ENCODE measurements at regions not wholly inside any gene's neighbourhood (a gene's known extent, or its start where the extent isn't known, plus 50 kb on each side); places are given as distances from the start of the nearest gene placed in this dataset.

DNA sequence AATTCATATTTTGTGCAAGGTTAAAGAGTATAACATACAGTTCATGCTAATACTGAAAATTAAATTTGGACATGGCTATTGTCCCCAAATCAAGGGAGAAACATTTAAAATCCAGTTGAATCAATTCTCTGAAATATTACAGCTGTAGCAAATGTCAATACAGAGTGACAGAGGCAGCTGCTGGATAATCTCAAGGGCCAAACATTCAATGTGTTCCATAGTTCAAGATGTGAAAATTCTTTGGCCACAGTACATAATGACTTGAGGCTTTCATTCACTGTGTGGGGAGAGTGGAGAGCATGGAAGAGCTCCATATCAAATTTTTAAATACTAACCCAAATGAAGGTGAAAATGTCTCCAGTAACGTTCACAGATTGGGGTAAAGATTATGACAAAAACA lies 1192.8 kb upstream of the CADM2 start:
- DNase-seq = no peak

GRCh38 chr3:83769791-83770663 lies 1188.8 kb upstream of the CADM2 start:
- no peak for DNase-seq

GRCh38 chr3:83770664-83771402 lies 1188.0 kb upstream of the CADM2 start:
- no peak for DNase-seq

DNA sequence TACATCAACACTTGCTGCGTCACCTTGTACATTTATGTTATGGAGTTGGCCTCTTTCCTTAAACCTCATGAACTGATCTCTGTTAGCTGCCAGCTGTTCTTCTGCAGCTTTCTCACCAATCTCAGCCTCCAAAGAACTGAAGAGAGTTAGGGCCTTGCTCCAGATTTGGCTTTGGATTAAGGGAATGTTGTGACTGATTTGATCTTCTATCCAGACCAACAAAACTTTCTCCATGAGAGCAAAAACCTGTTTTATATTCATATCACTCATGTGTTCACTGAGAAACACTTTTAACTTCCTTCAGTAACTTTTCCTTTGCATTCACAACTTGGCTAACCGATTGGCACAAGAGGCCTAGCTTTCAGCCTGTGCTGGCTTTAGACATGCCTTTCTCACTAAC lies 1156.0 kb upstream of the CADM2 start:
- DNase-seq = no peak

- DNase-seq = no peak
Observed at GRCh38 chr3:83807511-83807910, 1151.3 kb upstream of the CADM2 start.

DNA sequence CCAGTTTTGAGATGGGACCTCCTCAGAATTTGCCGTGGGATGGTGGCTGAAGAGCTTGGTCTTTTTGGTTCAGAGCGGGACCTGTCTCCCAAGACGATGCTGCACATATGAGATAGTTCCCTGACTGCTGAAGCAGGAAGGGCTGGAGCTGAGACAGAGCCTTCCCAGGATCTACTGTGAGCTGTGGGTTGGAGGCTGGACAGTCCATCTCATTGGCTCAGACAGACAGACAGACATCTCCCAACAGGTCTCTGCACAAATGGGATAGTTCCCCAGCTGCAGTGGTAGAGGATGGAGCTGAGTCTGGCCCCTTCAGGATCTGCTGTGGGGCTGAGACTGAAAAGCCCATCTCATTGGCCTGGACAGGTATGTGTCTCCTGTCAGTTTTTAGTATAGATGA lies 1145.6 kb upstream of the CADM2 start:
- no peak for DNase-seq

DNA sequence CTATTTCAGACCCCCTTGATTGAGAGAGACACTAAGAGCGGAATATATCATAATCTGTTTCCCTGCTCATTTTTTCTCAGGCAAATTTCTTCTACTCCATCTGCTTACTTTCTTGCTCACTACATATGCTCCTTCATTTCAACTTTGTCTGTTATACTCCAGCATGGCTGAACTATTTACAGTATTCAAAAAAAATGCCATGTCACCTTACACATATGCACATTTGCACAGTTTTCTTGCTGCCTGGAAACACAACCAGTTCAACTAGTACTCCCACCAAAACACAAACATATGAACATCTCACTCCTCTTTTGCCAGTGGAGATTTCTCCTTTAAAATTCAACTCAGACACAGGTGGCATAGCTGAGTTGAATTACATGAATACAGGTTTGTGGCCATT lies 1142.1 kb upstream of the CADM2 start:
- DNase-seq = no peak

DNA sequence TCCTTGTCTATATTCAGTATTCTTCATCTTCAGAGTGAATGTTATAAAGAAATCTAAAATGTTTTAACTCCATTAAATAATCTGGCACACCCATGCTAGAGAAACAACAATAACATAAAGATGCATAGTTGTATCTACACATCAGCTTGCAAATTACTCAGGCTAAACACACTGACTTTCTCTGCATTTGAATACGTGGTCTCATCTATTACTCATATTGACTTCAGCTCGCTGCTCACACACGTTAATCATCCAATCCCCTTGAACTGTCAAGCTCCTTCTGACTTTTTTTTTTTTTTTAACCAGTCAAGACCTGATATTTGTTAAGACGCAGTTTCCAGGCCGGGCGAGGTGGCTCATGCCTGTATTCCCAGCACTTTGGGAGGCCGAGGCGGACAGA lies 1137.3 kb upstream of the CADM2 start:
- DNase-seq = no peak

DNA sequence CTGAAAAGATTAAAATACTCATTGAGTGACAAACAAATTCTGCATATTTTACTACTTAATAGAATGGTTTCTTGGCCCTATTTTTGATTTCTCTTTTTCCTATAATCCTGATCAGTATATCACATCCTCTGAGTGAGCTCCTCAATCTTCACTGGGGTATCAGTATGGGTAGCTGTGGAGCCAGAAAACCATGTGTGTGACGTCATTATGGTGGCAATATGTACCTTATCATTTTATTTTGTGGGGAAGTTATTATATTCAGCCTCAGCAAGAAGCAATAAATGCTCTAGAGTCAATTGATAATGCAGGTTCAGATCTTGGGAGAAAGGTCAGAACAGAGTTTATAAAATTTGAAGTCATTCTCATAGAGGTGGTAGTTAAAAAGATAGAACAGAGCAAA lies 1135.7 kb upstream of the CADM2 start:
- DNase-seq = no peak

GRCh38 chr3:83835040-83835439 lies 1123.7 kb upstream of the CADM2 start:
- DNase-seq = no peak

GRCh38 chr3:83842511-83842910 lies 1116.3 kb upstream of the CADM2 start:
- no peak for DNase-seq

GRCh38 chr3:83843716-83844115 lies 1115.1 kb upstream of the CADM2 start:
- no peak for DNase-seq

DNA sequence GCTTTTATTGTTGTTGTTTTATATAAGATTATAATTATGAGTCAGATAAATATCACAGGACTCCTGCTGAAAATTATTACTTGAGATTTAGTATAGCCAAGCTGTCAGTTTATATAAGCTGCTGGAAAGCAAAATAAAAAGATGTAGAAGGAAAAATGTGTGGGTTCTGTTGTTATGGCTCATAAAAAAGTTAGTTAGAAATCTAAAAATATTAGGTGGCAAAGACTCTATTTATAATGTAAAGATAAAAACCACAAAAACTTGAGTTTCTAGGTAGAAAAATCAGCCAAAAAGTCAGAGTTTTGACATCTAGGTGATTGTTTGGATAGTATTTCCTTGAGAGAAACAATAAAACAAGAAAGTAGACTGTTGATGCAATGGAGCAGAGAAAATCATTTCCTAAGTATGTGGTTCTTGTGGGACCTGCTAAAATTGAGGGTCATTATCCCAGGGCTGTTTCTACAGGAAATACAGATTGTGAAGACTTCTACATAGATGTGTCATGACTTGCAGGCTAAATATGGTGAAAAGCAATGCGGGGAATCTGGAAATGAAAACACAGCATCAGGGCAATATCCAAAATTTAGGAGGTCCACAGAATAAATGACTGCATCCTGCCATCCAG lies 1109.6 kb upstream of the CADM2 start:
- no peak for DNase-seq

DNA sequence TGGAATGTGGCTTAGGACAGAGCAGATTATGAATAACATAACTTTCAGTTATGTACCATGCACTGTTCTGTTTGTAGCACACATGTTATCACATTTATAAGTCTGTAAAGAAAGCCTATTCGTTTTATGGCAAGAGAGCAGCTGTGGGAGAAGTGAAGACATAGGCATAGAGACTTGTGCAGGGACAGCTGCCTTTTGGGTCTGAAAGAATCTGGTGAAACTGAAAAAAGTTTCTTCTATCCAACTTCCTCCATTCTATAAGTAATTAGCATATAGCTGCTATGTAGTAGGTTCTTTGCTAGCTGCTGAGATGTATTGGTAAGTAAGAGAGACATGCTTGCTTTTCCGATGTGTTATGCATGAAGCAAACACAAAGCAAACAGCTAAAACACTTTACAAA lies 1095.4 kb upstream of the CADM2 start:
- no peak for DNase-seq

DNA sequence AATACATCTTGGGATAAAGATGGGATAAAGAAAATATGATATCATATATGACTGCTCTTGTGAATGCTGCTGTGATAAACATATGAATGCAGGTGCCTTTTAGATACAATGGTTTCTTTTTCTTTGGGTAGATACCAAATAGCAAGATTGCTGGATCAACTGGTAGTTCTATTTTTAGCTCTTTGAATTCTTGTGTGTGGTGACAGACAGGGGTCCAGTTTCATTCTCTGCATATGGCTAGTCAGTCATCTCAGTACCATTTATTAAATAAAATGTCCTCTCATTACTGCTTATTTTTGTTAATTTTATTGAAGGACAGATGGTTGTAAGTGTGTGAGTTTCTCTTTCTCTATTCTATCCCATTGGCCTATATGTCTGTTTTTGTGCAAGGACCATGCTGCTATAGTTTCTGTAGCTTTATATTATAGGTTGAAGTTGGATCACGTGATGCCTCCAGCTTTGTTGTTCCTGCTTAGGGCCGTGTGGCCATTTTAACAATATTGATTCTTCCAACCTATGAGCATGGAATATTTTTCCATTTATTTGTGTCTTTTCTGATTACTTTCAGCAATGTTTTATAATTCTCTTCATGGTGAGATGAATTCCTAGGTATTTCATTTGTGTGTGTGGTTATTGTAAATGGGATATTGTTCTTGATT lies 1089.8 kb upstream of the CADM2 start:
- no peak for DNase-seq

DNA sequence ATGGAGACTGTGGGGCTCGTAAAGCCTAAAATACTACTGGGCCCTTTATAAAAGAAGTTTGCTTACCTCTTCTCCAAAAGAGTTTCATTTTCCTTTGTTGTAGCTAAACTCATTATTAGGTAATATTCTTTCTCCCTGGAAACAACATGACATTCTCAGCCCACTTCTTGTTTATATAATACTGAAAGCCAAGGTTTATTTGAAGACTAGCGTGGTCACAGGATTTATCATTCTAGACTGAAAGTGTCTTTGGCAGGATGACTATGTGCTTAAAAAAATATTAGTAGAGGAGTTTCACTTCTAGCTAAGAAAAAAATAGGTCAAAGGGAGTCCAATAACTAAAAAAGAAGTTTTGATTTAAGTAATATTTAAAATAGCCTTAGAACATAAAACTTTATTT lies 1085.2 kb upstream of the CADM2 start:
- DNase-seq = no peak

- no peak for DNase-seq
Observed at GRCh38 chr3:83877910-83878309, 1080.9 kb upstream of the CADM2 start.

DNA sequence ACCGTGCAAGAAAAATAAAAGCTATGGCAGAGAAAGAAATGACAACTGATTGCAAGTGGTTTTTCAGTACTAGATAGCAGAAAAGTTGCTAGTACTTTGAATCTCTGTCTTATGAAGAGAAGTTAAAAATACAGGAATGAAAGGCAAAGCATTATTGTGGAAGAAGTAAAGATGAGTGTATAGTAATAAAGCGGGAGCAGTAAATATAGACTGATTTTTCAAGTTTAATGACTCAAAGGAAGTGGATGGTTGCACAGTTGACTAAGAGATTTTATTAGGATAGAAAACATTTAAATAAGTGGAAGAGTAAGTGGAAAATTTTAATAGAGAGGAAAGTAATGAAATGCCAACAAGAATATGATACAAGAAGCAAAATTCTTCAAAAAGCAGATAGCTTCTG lies 1076.1 kb upstream of the CADM2 start:
- DNase-seq = no peak

- no peak for DNase-seq
Observed at GRCh38 chr3:83890039-83890762, 1068.6 kb upstream of the CADM2 start.

- DNase-seq = no peak
Observed at GRCh38 chr3:83890763-83891135, 1068.0 kb upstream of the CADM2 start.

DNA sequence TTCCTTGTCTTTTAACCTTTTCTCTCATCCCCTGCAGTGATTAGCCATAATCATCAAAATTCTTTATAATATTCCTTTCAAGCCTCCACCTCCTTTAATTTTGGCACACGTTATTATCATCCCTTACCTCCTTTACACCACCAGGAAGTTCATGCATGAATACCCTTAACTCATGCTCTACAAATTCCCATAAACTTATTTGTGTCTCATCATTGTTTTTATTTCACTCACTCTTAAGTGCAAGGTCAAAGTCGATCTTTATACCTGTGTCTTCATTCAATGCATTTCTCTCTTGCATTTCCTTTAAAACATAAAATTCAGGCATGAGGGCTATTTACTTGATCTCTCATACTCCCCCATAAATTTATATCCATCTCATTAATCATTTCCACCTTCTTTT lies 1064.6 kb upstream of the CADM2 start:
- DNase-seq = no peak

- no peak for DNase-seq
Observed at GRCh38 chr3:83895892-83896291, 1062.9 kb upstream of the CADM2 start.
